PC-9 (cell line): ENCODE measurements at regions not wholly inside any gene's neighbourhood (a gene's known extent, or its start where the extent isn't known, plus 50 kb on each side); places are given as distances from the start of the nearest gene placed in this dataset.

Experiments
- BruUV-seq: library from RNA; stranded (reverse); fragments of 400-500 nt; replicated peaks from 2 replicates; lab custom pipeline; 2021; lab: Mats Ljungman, UMichigan
- CTCF ChIA-PET: fragments of 300-600 bp; sonication (Branson Sonifier 250); formaldehyde crosslinking; loops from one replicate; lab custom pipeline; 2022; ENCODE audit warnings: antibody characterized with exemption; lab: Charles Lee
- POLR2A ChIA-PET: fragments of 300-600 bp; sonication (Branson Sonifier 250); formaldehyde crosslinking; loops from one replicate; lab custom pipeline; 2022; ENCODE audit warnings: antibody characterized with exemption; ENCODE audit not compliant: unreplicated experiment; lab: Charles Lee
- DNase-seq, 2 experiments: peaks; one replicate each; pipeline versions ENCODE4 v3.0.0 to v3.0.0-alpha.2; 2015 to 2022; ENCODE audit warnings: mixed read lengths in 1 of 2
- H2AFZ ChIP-seq: fragments of 200-600 bp; sonication (generic); 2 replicates; pipeline ENCODE4 v1.8.1; 2017; ENCODE audit warnings: antibody characterized with exemption
- H3F3A ChIP-seq: fragments of 200-600 bp; sonication (generic); 2 replicates; pipeline ENCODE4 v1.8.1; 2017; ENCODE audit warnings: antibody characterized with exemption, mild to moderate bottlenecking, low read depth; ENCODE audit not compliant: insufficient read depth
- H3K27ac ChIP-seq: fragments of 200-600 bp; sonication (generic); 2 replicates; pipeline ENCODE4 v1.6.1; 2016; ENCODE audit warnings: mixed run types
- H3K27me3 ChIP-seq: fragments of 200-600 bp; sonication (generic); 2 replicates; pipeline ENCODE4 v1.6.1; 2016; ENCODE audit warnings: low read depth, mixed run types; ENCODE audit not compliant: insufficient read depth
- H3K36me3 ChIP-seq: fragments of 200-600 bp; sonication (generic); 2 replicates; pipeline ENCODE4 v1.6.1; 2016; ENCODE audit warnings: low read depth, mixed run types
- H3K4me1 ChIP-seq: fragments of 200-600 bp; sonication (generic); replicated peaks from 2 replicates; pipeline ENCODE4 v1.6.1; 2016; ENCODE audit warnings: mixed run types; ENCODE audit not compliant: insufficient read depth
- H3K4me2 ChIP-seq: fragments of 200-600 bp; sonication (generic); 2 replicates; pipeline ENCODE4 v1.6.1; 2017; ENCODE audit warnings: mixed run types
- H3K4me3 ChIP-seq: fragments of 200-600 bp; sonication (generic); 2 replicates; pipeline ENCODE4 v1.6.1; 2016; ENCODE audit warnings: mixed run types
- H3K79me2 ChIP-seq: fragments of 200-600 bp; sonication (generic); 2 replicates; pipeline ENCODE4 v1.6.1; 2017; ENCODE audit warnings: low read depth, mixed run types
- H3K9me2 ChIP-seq: fragments of 200-600 bp; sonication (generic); 2 replicates; pipeline ENCODE4 v1.8.1; 2017; ENCODE audit warnings: mild to moderate bottlenecking; ENCODE audit not compliant: insufficient read depth
- H3K9me3 ChIP-seq: fragments of 200-600 bp; sonication (generic); 2 replicates; pipeline ENCODE4 v1.8.1; 2016; ENCODE audit warnings: low read depth; ENCODE audit not compliant: insufficient read depth
- H4K20me1 ChIP-seq: fragments of 200-600 bp; sonication (generic); 2 replicates; pipeline ENCODE4 v1.8.1; 2017; ENCODE audit not compliant: insufficient read depth
- CTCF ChIP-seq: fragments of 200-600 bp; sonication (generic); conservative IDR thresholded peaks from 2 replicates; pipeline ENCODE4 v1.6.1; 2017; ENCODE audit warnings: mixed run types, antibody characterized with exemption, mild to moderate bottlenecking, moderate library complexity
- EZH2 ChIP-seq: fragments of 200-600 bp; sonication (generic); IDR thresholded peaks from 2 replicates; pipeline ENCODE4 v1.8.0; 2017; ENCODE audit warnings: antibody characterized with exemption, low read depth
- intact Hi-C: fragments of 100-400 bp; cut with micrococcal nuclease; formaldehyde crosslinking; loops from one replicate; pipeline ENCODE4 v1.10.0; 2022; ENCODE audit not compliant: unreplicated experiment

GRCh38 chr5:173764332-173765028, 123.7 kb upstream of the CPEB4 start:
- Histone ChIP-seq H3K4me1 (peaks cover 46% of the 10 kb centered on the region), H3K79me2 (no peaks in the 10 kb centered on the region), H3K4me3 (no peak overlapping the region), H3K9me2 (no peaks in the 10 kb centered on the region), H3K36me3 (no peaks in the 10 kb centered on the region), H4K20me1 (no peaks in the 10 kb centered on the region), H3K4me2 (peak overlapping the region; percentile 62), H2AFZ (no peak overlapping the region), H3K27ac (peak overlapping the region; percentile 91), H3F3A (peaks cover 36% of the 10 kb centered on the region), H3K9me3 (no peaks in the 10 kb centered on the region), H3K27me3 (no peaks in the 10 kb centered on the region)
- POLR2A ChIA-PET, result interaction anchor here (0.5 to 1.0 kb wide), 12 partner anchors 18 to 958 kb away, joined by 3 to 10 read pairs (median 5); partner anchors contain the start of gene CPEB4
- peak; percentile 89 to 95 for DNase-seq
- CTCF ChIA-PET, result interaction anchor here (0.6 to 1.0 kb wide), 2 partner anchors 19 to 52 kb away, joined by 3 read pairs; no protein-coding TSS in a partner anchor
- intact Hi-C loops, result loop anchor here (1.0 to 10.0 kb wide), 5 partner anchors 18 to 470 kb away; no protein-coding TSS in a partner anchor
- BruUV-seq, result TSS peak; percentile 50
- TF ChIP-seq EZH2, result no peak
- no peak for TF ChIP-seq CTCF

GRCh38 chr5:173765029-173765644, 123.0 kb upstream of the CPEB4 start:
- POLR2A ChIA-PET, result interaction anchor here (0.5 to 1.0 kb wide), 3 partner anchors 19 to 564 kb away, joined by 3 to 8 read pairs (median 4); no protein-coding TSS in a partner anchor

More at GRCh38 chr5:173765029-173765644, 123.0 kb upstream of the CPEB4 start:
- Histone ChIP-seq H3K27me3 (no peaks in the 10 kb centered on the region), H3K9me2 (no peaks in the 10 kb centered on the region), H3K79me2 (no peaks in the 10 kb centered on the region), H2AFZ (no peak overlapping the region), H4K20me1 (no peaks in the 10 kb centered on the region), H3K9me3 (no peaks in the 10 kb centered on the region), H3K27ac (peak overlapping the region; percentile 91), H3F3A (peaks cover 36% of the 10 kb centered on the region), H3K4me2 (peak overlapping the region; percentile 62), H3K4me3 (no peak overlapping the region), H3K4me1 (peaks cover 46% of the 10 kb centered on the region), H3K36me3 (no peaks in the 10 kb centered on the region)
- intact Hi-C loops, result loop anchor here (2.0 to 10.0 kb wide), 2 partner anchors 146 to 470 kb away; no protein-coding TSS in a partner anchor
- no peak for DNase-seq
- TF ChIP-seq EZH2 (no peak), CTCF (no peak)
- no TSS peak for BruUV-seq
- CTCF ChIA-PET, result interaction anchor here (1.0 kb wide), 1 partner anchor 19 kb away, joined by 3 read pairs; no protein-coding TSS in a partner anchor
